ENCODE measurements at regions not wholly inside any gene's neighbourhood (a gene's known extent, or its start where the extent isn't known, plus 50 kb on each side); places are given as distances from the start of the nearest gene placed in this dataset.

DNA sequence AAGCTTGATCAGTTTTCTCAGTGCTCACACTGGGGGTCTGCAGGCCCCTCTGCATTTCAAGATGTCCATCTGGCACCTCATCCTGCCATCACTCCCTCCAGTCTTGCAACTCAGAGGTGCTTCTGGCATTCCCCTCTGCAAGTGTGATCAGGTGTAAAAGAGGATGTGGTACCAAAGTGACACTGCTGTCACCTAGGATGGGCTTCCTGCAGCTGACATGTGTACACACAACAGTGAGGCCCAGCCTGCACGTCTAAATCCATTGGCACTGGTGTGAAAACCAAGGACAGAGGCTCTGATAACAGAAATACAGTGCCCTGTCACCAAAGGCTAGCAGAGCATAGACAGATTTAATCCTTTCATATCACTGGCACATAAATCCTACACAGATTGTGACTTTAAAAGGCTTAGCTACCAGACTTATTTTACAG is 162.5 kb upstream of the CELF2 start:
- DNase-seq (ENCODE audit: low spot score): no peak

DNA sequence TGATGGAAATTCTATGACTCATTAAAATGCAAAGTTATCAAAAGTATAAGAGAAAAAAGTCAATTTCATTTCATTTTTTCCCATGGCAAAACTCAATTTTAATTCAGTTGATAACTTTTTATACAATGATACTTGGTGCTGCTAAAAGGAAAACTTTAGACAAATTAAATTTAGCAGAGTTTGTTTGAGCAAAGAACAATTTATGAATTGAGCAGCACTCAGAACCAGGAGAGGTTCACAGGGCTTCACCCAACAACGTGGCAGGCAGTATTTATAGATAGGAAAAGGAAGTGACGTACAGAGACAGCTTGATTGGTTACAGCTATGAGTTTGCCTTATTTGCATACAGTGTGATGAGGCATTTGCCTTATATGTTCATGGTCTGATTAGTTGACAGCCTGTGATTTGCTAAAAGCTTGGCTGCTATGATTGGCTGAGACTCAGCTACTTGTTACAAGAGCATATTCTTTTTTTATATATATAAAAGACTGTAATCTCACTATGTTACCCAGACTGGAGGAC is 157.2 kb upstream of the CELF2 start:
- DNase-seq (ENCODE audit: low spot score): no peak

DNA sequence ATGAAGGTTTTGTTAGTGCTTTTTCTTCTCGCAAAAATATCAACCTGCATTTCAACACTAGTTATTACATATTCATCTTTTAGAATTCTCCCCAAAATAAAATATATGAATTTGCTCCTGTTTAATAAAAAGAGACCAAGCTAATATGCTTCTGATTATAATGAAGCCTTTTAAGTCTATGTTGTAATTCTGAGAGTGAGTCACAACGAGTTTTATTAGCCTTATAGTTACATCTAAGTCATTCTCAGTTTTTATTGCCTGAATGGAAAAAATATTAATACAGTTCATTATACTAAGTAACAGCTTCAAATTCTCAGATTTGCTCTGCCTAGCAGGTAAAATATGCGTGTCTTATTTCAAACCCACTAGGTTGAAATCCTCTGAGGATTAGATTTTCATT is 152.4 kb upstream of the CELF2 start:
- no peak for DNase-seq (ENCODE audit: low spot score)

DNA sequence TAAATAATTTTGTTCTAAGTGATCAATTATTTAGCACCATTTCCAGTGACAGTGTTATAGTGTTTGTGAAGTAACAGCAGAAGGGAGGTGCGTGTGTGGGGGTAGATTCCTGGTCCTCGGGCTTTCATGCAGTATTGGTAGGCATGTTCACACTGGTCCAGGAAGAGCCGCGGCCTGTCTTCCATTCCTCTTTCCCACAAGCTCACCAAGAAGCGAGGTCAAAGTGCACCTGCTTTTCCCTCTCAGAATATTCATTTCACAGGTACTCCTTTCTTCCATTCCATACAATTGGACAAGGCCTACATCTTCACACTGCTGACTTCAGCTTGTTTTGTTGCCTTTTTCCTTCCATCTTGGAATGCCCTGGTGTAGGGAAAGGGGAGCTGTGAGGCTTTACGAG is 151.8 kb upstream of the CELF2 start:
- DNase-seq (ENCODE audit: low spot score): no peak

DNA sequence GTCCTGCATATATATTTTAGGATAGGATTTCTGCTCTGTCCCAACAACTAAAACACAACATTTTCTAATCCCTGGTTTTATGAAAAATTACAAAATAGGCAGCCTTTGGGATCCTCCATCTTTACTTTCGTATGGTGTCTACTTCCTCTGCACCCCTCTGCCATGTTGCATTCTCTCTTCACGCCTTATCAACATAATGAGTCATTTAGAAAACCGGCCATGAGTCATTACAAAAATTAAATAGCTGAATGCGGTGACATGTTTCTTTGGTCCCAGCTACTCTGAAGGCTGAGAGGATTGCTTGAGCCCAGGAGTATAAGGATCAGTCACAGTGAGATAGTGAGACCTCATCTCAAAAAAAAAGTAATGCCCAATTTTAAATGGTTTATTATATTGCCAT is 148.1 kb upstream of the CELF2 start:
- DNase-seq (ENCODE audit: low spot score): no peak

DNA sequence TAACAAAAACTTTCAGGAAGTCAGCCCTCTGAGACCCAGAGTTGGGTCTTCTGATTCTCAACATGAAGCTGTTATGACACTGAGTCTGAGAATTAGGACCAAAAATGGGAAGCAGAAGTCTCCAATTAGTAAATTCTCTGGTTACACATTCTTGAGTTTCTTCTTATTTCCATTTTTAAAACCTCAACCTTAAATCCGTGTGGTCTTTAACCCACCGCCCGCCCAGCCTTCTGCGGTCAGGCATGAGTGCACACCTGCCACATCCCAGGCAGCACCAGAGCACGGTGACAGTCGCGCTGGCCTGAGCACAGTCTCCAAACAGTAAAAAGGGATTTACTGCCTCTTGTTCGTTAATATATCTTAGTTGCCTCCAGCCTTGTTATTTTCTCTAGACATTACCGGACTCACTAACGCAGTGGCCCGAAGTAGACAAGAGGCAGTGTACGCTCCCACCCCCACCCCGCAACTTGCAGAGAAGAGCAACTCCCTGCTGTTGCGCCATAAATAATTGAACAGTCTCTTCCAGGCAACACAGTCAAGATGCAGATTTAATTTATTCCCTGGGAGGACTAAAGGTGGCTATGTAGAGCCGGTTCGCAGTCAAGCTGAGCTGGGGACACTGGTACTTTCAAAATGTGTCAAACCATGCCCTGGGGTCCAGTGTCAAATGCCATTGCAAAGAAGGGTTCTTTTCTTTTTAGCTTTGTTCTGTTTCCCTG is 147.0 kb upstream of the CELF2 start:
- no peak for DNase-seq (ENCODE audit: low spot score)

DNA sequence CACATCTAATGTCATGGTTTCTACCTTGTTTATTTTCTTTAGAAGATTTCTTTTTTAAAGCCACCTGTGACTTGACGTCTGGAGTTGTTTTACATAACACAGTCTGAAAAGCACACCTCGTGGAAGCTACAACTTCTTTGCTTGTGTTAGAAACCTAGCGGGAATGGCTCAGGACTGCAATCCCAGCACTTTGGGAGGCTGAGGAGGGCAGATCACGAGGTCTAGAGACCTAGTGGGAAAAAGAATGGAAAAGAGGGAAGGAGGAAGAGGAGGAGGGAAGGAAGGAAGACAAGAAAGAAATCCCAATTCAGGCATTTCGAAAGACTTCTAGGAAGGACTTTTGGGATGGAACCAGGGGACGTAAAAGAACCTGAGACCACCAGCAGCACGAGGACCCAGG is 146.3 kb upstream of the CELF2 start:
- DNase-seq (ENCODE audit: low spot score): no peak

DNA sequence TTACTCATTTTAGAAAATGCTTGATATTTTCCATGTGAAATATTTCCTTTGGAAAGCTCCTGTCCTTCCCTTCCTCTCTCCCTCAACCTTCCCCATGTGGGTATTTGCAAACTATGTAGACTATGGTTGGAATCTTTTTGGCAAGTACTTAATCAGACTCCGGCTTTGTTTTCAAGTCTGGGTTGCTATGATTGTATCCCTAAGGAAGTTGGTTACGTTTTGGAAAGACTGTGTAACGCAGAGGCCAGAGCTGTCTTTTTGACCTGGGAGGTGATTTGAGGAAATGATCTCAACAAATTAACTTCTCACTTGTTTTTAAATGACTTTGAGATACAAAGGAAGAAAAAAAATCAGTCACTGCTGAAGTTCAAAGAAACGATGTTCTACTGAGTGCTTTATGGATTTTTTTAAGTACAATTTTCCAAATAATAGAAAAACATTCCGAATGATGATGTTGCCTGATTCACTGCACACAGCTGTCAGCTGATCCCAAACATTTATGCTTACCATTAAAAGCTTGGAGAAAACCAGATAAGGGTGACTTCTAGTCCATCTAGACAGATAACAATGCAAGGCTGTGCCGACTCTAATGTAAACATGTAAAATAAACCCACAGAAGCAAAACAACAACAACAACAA is 145.5 kb upstream of the CELF2 start:
- no peak for DNase-seq (ENCODE audit: low spot score)

DNA sequence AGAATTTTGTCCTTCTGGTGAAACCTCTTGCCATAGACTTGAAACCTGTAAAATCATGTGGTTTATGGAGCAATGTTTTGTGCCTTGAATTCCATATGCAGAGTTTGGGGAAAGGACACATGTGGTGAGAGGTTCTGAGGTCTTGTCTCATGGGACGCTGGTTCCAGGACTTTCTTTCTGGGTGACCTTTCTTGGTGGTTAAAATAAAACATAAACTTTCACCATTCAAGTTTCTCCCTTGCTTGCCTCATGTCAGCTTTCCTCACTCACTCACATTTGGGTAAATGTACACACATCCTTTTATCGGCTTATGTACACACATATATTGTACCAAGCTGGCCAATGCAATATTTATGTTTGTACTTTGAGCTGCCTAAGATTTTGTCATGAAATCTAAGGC is 144.9 kb upstream of the CELF2 start:
- DNase-seq (ENCODE audit: low spot score): no peak

DNA sequence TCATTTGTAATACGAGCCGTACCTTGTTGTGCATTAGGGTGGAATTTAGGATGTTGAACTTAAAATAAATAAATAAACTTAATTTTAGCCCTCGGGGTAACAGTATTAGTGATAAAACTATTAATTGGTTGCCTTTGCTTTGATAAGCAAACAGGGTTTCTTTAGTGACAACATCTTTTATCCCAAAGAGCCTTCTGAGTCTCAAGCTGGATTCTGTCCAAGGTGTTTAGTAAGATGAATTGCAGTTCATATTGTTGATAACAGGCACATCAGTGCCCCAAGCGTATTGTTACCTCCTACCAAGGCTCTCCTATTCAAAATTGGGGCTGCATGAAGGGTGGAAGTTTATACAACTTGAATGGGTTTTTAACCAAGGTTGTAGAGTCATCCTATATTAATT is 144.4 kb upstream of the CELF2 start:
- no peak for DNase-seq (ENCODE audit: low spot score)

DNA sequence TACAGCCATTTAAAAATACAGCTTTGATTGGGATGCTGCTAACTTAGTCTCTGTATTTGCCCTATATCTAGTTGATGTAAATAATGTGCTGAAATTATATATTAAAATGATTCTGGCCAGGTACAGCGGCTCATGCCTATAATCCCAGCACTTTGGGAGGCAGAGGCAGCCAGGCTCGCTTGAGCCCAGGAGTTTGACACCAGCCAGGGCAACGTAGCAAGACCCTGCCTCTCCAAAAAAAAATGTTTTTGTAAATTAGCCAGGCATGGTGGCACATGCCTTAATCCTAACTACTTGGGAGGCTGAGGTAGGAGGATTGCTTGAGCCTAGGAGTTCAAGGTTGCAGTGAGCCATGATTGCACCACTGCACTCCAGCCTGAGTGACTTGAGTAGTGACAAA is 143.8 kb upstream of the CELF2 start:
- DNase-seq (ENCODE audit: low spot score): no peak

DNA sequence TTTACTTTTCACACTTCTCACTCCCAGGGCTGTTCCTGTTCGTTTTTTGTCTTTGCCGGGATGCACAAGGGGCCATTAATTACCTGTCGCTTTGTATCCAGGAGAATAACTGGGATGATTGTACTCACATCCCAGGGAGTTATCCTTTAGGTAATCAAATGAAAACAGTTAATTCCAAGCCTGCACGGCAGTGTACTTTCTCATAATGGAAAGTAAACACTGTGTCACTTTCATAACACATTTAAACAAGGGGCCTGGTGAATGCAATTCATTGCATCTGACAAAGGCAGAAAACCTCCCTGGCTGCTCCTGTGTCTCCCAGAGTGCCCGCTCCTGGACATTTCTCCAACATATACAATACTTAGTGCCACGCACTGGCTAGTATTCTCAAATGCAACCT is 138.7 kb upstream of the CELF2 start:
- DNase-seq (ENCODE audit: low spot score): no peak

DNA sequence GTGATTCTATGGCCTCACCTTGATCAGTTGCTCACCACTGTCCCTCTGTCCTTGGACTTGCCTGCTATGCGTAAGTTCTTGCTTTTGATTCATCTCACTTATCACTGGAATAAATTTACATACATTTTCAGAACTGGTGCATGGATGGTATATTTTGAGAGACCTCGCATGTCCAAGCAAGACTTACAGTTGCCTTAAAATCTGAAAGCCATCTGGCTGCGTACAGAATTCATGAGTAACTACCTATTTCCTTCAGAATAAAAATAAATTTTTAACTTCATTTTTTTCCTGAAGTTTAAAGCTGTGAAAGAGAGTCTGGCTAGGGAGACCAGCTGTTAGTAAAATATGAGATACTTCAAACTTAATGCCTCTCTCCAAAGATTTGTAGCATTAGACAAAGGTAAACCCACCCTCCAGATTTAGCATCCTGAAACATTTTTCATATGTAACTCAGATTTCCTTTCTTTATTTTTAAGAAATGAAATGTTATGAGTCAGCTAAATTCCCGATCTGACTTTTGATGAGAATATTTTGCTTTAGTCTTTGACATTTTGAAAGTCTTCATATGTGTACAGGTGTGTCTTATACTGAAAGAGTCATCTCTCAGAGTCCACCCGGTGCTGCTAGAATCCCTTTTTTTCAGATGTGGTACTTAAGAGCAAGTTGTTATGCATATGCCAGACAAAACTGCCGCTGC is 136.4 kb upstream of the CELF2 start:
- no peak for DNase-seq (ENCODE audit: low spot score)

DNA sequence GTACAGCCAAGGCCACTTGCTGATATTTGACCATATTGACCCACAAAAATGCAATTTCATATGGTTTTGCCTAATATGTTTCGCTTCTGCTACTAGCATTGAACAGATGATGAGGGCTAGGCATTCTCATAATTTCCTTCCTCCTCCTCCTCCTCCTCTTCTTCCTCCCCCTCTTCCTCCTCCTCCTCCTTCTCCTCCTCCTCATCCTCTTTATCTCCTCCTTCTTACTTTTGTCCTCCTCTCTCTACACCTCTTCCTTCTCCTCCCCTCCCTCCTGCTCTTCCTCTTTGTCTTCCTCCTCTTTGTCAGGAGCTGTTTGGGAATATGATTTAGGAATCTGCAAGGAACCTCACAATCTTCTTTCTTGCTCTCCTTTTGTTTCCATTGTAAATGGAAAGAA is 133.9 kb upstream of the CELF2 start:
- no peak for DNase-seq (ENCODE audit: low spot score)

DNA sequence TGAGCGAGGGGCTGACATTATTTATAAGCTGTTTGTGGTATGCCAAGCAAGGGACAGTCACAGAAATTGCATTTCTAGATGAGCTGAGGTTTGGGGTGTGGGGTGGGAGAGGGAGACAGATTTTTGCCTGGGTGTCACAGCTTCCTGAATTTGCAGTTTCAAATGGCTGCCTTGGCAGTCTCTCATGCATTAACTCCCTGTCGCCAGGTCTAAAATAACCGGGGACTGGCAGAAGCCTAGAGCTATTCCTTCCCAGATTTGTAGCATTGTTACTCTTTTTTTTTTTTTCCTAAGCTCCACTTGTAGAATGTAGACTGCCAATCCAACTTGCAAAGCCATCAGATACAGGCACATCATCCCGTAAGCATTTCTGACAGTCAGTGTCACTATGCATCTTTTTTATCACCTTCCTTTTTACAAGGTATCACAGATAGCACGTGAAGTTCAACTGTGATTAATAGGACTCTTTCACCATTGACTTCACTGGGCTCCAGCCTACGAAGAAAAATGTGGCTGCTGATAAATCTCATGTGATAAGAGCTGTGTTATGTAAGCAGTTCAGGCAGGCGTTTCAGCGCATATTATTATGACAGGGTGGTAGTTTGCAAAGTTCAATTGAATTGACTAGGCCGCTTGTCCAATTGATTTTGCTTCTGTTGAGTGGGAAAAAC is 130.7 kb upstream of the CELF2 start:
- no peak for DNase-seq (ENCODE audit: low spot score)

DNA sequence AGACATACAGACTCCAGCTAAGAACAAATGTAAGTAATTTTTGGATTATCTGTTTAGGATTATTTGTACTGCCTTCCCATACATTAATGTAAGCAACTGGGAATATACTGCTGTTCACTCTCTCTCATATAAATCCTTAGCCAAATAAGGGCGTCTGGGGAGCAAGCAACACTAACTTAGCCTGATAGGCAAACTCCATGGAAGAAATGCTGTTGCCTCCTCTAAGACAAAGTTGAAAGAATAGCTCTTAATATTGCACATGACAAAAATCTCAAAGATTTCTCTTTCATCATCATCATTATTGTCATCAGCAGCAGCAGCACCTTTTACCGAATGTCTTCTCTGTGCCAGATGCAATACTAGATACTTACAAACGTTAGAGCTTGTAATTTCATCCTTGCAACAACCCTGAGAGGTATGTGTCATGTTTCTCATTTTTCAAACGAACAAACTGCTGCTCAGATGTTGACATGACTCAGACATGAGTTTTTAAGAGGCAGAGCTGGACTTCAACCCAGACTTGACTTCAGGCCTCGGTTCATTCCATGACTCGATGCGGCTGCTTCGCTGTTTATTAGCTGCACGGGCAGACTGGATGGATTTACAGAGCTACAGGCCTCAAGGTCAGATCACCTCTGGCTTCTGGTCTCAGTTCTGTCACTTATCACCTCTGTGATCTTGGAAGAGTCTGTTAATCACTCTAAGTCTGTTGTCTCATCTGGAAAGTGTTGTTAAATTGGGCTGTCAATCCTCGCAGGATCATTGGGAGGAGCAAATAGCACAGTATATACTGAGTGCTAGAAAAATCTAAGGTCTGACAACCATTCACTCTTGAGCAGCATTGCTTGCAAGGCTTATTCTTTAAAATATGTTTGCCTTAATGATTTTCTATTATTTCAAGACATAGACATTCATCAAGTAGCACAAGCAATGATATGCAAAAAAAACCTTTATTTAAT is 126.3 kb upstream of the CELF2 start:
- DNase-seq (ENCODE audit: low spot score): no peak

DNA sequence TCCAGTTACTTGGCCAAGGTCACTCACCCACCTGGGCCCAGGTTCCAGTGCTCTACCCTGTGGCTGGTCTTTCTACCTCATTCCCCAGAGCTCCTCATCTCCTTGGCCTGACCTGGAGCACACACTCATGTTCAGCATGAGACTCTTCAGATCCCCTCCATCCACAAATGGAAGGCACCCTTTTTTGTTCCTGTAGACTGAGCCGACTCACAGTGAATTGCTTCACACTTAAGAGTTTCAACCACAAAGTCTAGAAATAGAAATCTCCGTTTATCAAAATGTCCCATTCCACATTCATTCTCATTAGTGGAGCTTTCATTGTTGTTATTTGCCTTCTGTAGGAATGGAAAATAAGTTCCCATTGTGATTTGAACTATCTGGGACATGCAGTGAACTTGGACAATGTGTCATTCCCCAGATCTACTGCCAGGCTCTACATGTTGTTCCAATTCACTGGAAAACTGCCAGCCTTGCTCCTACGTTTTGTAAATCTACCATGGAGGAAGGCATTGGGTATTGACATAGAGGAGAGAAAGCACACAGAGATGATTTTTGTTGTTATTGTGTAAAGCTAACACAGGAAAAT is 125.3 kb upstream of the CELF2 start:
- no peak for DNase-seq (ENCODE audit: low spot score)

DNA sequence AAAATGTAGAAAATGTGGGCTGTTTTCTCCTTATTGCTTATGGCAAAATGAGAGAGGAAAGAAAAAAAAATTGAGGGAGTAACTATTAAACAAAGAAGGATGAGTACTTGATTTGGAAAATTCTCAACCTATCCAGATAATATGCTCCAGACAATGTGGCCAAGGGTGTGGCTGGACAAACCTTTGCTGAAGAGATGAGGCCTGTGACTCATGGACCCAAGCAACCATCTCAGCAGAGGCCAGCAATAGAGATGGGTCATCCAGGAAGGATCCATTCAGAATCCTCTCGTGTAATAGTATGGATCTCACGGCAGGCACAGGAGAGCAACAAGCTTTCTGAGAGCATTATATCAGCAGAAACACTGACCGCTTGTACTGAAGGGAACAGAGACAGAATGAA is 120.3 kb upstream of the CELF2 start:
- DNase-seq (ENCODE audit: low spot score): no peak

DNA sequence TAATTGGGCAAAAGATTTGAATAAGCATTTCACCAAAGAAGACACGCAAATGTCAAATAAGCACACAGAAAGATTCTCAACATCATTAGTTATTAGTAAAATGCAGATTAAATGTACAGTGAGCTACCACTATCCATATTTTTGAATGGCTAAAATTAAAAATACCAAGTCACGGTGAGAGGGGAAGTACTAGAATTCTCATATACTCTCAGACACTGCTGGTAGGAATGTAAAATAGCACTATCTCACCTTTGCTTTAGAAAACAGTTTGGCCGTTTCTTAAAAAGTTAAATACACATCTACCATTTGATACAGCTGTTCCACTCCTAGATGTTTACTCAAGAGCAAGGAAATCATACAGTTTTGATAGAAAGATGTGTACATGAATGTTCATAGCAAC is 115.8 kb upstream of the CELF2 start:
- DNase-seq (ENCODE audit: low spot score): no peak

DNA sequence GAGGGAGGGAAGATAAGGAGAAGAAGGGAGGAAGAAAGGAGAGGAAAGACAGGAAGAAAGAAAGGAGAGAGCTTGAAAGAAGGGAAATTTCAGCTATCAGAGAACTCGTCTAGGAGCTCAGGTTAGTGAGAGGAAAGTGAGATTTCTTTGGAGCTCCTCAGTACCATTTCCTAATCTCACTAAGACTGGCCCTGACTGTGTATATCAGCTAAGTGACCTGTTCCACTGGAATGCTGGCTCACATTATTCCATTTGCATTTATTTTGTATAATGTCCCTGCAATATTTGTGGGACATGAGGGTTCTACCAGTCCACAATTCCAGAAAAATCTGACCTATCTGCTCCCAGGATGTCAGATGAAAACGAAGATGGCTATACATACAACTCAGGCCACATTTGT is 114.7 kb upstream of the CELF2 start:
- DNase-seq (ENCODE audit: low spot score): no peak

DNA sequence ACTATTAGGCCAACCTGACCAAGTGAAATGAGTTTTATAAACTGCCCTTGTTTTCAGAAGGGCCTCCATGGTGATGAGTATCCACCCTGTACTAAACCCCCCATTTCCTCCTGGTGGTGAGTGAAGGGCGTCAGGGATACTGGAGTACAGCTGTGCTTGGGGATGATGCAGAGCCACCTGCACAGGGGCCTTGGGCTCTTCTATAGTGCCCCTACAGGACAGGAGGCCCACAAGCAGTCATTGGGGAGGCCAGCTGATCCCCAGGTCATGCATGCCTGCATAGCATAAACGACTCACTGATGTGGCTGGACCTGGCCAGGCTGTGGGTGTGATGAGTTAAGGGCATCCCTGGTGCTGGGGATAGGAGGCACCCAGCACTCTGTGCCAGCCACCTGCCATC is 114.1 kb upstream of the CELF2 start:
- no peak for DNase-seq (ENCODE audit: low spot score)
